ENCODE measurements at regions not wholly inside any gene's neighbourhood (a gene's known extent, or its start where the extent isn't known, plus 50 kb on each side); places are given as distances from the start of the nearest gene placed in this dataset.

- H3K4me3 ChIP-seq = no peak overlapping the region
- WGBS, 2 donors = 82 to 92% methylated on average over 5 of the region's 5 CpGs
- no peak for DNase-seq
- TF ChIP-seq POLR2AphosphoS5 (IDR thresholded peaks at IDR 0.05) = no peak
- no peak for TF ChIP-seq POLR2A (IDR thresholded peaks at IDR 0.05)
- TF ChIP-seq CTCF (IDR thresholded peaks at IDR 0.05) = no peak
- no peak for TF ChIP-seq EP300 (IDR thresholded peaks at IDR 0.05)
- no peak overlapping the region for H3K27ac ChIP-seq
- H3K4me1 ChIP-seq = no peaks in the 10 kb centered on the region
- no peaks in the 10 kb centered on the region for H3K27me3 ChIP-seq
- peaks cover 0 to 2% (median 0%) of the 10 kb centered on the region in 4 donors for H3K9me3 ChIP-seq
- no peaks in the 10 kb centered on the region for H3K36me3 ChIP-seq
- no peak for ATAC-seq (ENCODE audit: low FRiP score in 2 of 2)
Observed at GRCh38 chr14:65993996-65994395, 492.2 kb upstream of the CCDC196 start.

- no peak for TF ChIP-seq EP300 (IDR thresholded peaks at IDR 0.05)
- no peak for TF ChIP-seq CTCF (IDR thresholded peaks at IDR 0.05)
- no peak for TF ChIP-seq POLR2A (IDR thresholded peaks at IDR 0.05)
- TF ChIP-seq POLR2AphosphoS5 (IDR thresholded peaks at IDR 0.05) = no peak
- Histone ChIP-seq H3K9me3 (peaks cover 0 to 18% (median 7%) of the 10 kb centered on the region in 4 donors), H3K27me3 (no peaks in the 10 kb centered on the region), H3K36me3 (no peaks in the 10 kb centered on the region), H3K4me1 (peaks cover 0 to 4% (median 2%) of the 10 kb centered on the region in 4 donors), H3K27ac (no peak overlapping the region), H3K4me3 (no peak overlapping the region)
- 89 to 100% methylated on average over 1 to 2 of the region's 2 CpGs for WGBS, 2 donors
- DNase-seq = no peak
- ATAC-seq (ENCODE audit: low FRiP score in 2 of 2) = no peak
Observed at GRCh38 chr14:65997347-65997746, 488.8 kb upstream of the CCDC196 start.

GRCh38 chr14:65999865-66000264, 486.3 kb upstream of the CCDC196 start:
- Histone ChIP-seq H3K9me3 (peaks cover 0 to 18% (median 7%) of the 10 kb centered on the region in 4 donors), H3K4me3 (no peak overlapping the region), H3K27me3 (no peaks in the 10 kb centered on the region), H3K4me1 (peaks cover 0 to 4% (median 2%) of the 10 kb centered on the region in 4 donors), H3K36me3 (no peaks in the 10 kb centered on the region), H3K27ac (no peak overlapping the region)
- WGBS, 2 donors = 84 to 89% methylated on average over 1 of the region's 1 CpG
- ATAC-seq (ENCODE audit: low FRiP score in 2 of 2) (no peak), DNase-seq (no peak)
- TF ChIP-seq POLR2A (IDR thresholded peaks at IDR 0.05) = no peak
- TF ChIP-seq CTCF (IDR thresholded peaks at IDR 0.05) = no peak
- TF ChIP-seq EP300 (IDR thresholded peaks at IDR 0.05) = no peak
- no peak for TF ChIP-seq POLR2AphosphoS5 (IDR thresholded peaks at IDR 0.05)

- ATAC-seq (ENCODE audit: low FRiP score in 2 of 2) (no peak), DNase-seq (no peak)
- H3K4me3 ChIP-seq = no peak overlapping the region
- 13 to 26% methylated on average over 1 of the region's 1 CpG for WGBS, 2 donors
- no peaks in the 10 kb centered on the region for H3K36me3 ChIP-seq
- no peaks in the 10 kb centered on the region for H3K27me3 ChIP-seq
- no peak for TF ChIP-seq POLR2A (IDR thresholded peaks at IDR 0.05)
- no peak for TF ChIP-seq CTCF (IDR thresholded peaks at IDR 0.05)
- TF ChIP-seq EP300 (IDR thresholded peaks at IDR 0.05) = no peak
- TF ChIP-seq POLR2AphosphoS5 (IDR thresholded peaks at IDR 0.05) = no peak
- no peak overlapping the region for H3K27ac ChIP-seq
- H3K4me1 ChIP-seq = peaks cover 0 to 4% (median 2%) of the 10 kb centered on the region in 4 donors
- peaks cover 0 to 18% (median 7%) of the 10 kb centered on the region in 4 donors for H3K9me3 ChIP-seq
Observed at GRCh38 chr14:66000766-66001165, 485.4 kb upstream of the CCDC196 start.

GRCh38 chr14:66001356-66001755, 484.8 kb upstream of the CCDC196 start:
- peaks cover 0 to 4% (median 2%) of the 10 kb centered on the region in 4 donors for H3K4me1 ChIP-seq
- DNase-seq (peak in 1 of 2 donors; percentile 62), ATAC-seq (ENCODE audit: low FRiP score in 2 of 2) (no peak)
- WGBS, 2 donors = 38% methylated on average over 2 of the region's 2 CpGs
- no peak for TF ChIP-seq CTCF (IDR thresholded peaks at IDR 0.05)
- no peak overlapping the region for H3K4me3 ChIP-seq
- no peaks in the 10 kb centered on the region for H3K36me3 ChIP-seq
- H3K9me3 ChIP-seq = peaks cover 0 to 18% (median 7%) of the 10 kb centered on the region in 4 donors
- no peaks in the 10 kb centered on the region for H3K27me3 ChIP-seq
- H3K27ac ChIP-seq = no peak overlapping the region
